ENCODE measurements at regions not wholly inside any gene's neighbourhood (a gene's known extent, or its start where the extent isn't known, plus 50 kb on each side); places are given as distances from the start of the nearest gene placed in this dataset.

- Mint-ChIP-seq H3K27ac (no peak overlapping the region), H3K4me3 (no peak overlapping the region), H3K4me1 (peaks cover 4% of the 10 kb centered on the region), H3K9me3 (no peaks in the 10 kb centered on the region), H3K27me3 (ENCODE audit: insufficient read depth) (no peaks in the 10 kb centered on the region), H3K36me3 (ENCODE audit: low read depth) (no peaks in the 10 kb centered on the region)
- Histone ChIP-seq H3K27ac (ENCODE audit: low read depth, low read length) (no peak overlapping the region), H3K36me3 (ENCODE audit: control insufficient read depth, insufficient read depth, low read length) (no peaks in the 10 kb centered on the region), H3K9ac (ENCODE audit: extremely low read depth, low read length, poor library complexity, severe bottlenecking) (no peak overlapping the region), H3K27me3 (ENCODE audit: control insufficient read depth, insufficient read depth, low read length, poor library complexity, severe bottlenecking) (no peaks in the 10 kb centered on the region), H3K9me3 (ENCODE audit: control insufficient read depth, low read length) (no peaks in the 10 kb centered on the region), H3K4me1 (ENCODE audit: control insufficient read depth, insufficient read depth, low read length) (no peaks in the 10 kb centered on the region), H3K4me3 (ENCODE audit: low read length) (no peak overlapping the region)
- no peak for TF ChIP-seq CTCF (conservative IDR thresholded peaks at IDR 0.05)
- DNase-seq: no peak
- WGBS, 2 experiments (ENCODE audit: insufficient coverage in 1 of 2, insufficient read length in 1 of 2): 88 to 90% methylated on average over 6 to 7 of the region's 7 CpGs
Observed at GRCh38 chr9:25543806-25544205, 134.4 kb downstream of the TUSC1 start.

- H3K9me3 ChIP-seq (ENCODE audit: control insufficient read depth, low read length): no peaks in the 10 kb centered on the region
- WGBS, 2 experiments (ENCODE audit: insufficient coverage in 1 of 2, insufficient read length in 1 of 2): 92 to 100% methylated on average over 2 to 8 of the region's 8 CpGs
Observed at GRCh38 chr9:25542319-25542718, 135.9 kb downstream of the TUSC1 start.

GRCh38 chr9:25537808-25538207 lies 140.4 kb downstream of the TUSC1 start:
- no peak overlapping the region for H3K27ac ChIP-seq (ENCODE audit: low read depth, low read length)
- Mint-ChIP-seq H3K4me1 (peaks cover 20% of the 10 kb centered on the region), H3K27ac (no peak overlapping the region), H3K4me3 (no peak overlapping the region), H3K27me3 (ENCODE audit: insufficient read depth) (no peaks in the 10 kb centered on the region), H3K36me3 (ENCODE audit: low read depth) (no peaks in the 10 kb centered on the region), H3K9me3 (no peaks in the 10 kb centered on the region)
- H3K36me3 ChIP-seq (ENCODE audit: control insufficient read depth, insufficient read depth, low read length): no peaks in the 10 kb centered on the region
- WGBS, 2 experiments (ENCODE audit: insufficient coverage in 1 of 2, insufficient read length in 1 of 2): 80 to 85% methylated on average over 2 of the region's 2 CpGs
- no peak for TF ChIP-seq CTCF (conservative IDR thresholded peaks at IDR 0.05)
- no peaks in the 10 kb centered on the region for H3K4me1 ChIP-seq (ENCODE audit: control insufficient read depth, insufficient read depth, low read length)
- H3K4me3 ChIP-seq (ENCODE audit: low read length): no peak overlapping the region
- H3K27me3 ChIP-seq (ENCODE audit: control insufficient read depth, insufficient read depth, low read length, poor library complexity, severe bottlenecking): no peaks in the 10 kb centered on the region
- no peak overlapping the region for H3K9ac ChIP-seq (ENCODE audit: extremely low read depth, low read length, poor library complexity, severe bottlenecking)
- no peak for DNase-seq
- H3K9me3 ChIP-seq (ENCODE audit: control insufficient read depth, low read length): no peaks in the 10 kb centered on the region

More at GRCh38 chr9:25542319-25542718, 135.9 kb downstream of the TUSC1 start:
- no peak overlapping the region for H3K4me3 ChIP-seq (ENCODE audit: low read length)
- no peaks in the 10 kb centered on the region for H3K27me3 ChIP-seq (ENCODE audit: control insufficient read depth, insufficient read depth, low read length, poor library complexity, severe bottlenecking)
- H3K4me1 Mint-ChIP-seq: peaks cover 11% of the 10 kb centered on the region
- no peak for DNase-seq
- no peaks in the 10 kb centered on the region for H3K27me3 Mint-ChIP-seq (ENCODE audit: insufficient read depth)
- no peaks in the 10 kb centered on the region for H3K36me3 ChIP-seq (ENCODE audit: control insufficient read depth, insufficient read depth, low read length)
- H3K27ac ChIP-seq (ENCODE audit: low read depth, low read length): no peak overlapping the region
- no peaks in the 10 kb centered on the region for H3K4me1 ChIP-seq (ENCODE audit: control insufficient read depth, insufficient read depth, low read length)
- no peak for TF ChIP-seq CTCF (conservative IDR thresholded peaks at IDR 0.05)
- H3K4me3 Mint-ChIP-seq: no peak overlapping the region
- no peaks in the 10 kb centered on the region for H3K9me3 Mint-ChIP-seq
- H3K36me3 Mint-ChIP-seq (ENCODE audit: low read depth): no peaks in the 10 kb centered on the region
- H3K9ac ChIP-seq (ENCODE audit: extremely low read depth, low read length, poor library complexity, severe bottlenecking): no peak overlapping the region
- no peak overlapping the region for H3K27ac Mint-ChIP-seq
